ENCODE measurements at regions not wholly inside any gene's neighbourhood (a gene's known extent, or its start where the extent isn't known, plus 50 kb on each side); places are given as distances from the start of the nearest gene placed in this dataset.

GRCh38 chr15:47258521-47258920 lies 458.8 kb upstream of the SEMA6D start:
- H3K4me1 Mint-ChIP-seq: no peaks in the 10 kb centered on the region
- no peak overlapping the region for H3K4me3 Mint-ChIP-seq
- ChIA-PET CTCF (no interaction called here), POLR2A (no interaction called here)
- ATAC-seq (no peak), DNase-seq (ENCODE audit: low spot score) (no peak)
- no peaks in the 10 kb centered on the region for H3K27me3 Mint-ChIP-seq (ENCODE audit: low read depth)
- H3K36me3 Mint-ChIP-seq: peaks cover 6% of the 10 kb centered on the region; the same call in 1 of the 2 replicates
- H3K27ac Mint-ChIP-seq: no peak overlapping the region
- TF ChIP-seq NR1H2 (CRISPR knock-in tag; IDR thresholded peaks at IDR 0.05) (no peak), ZNF121 (CRISPR knock-in tag; IDR thresholded peaks at IDR 0.05) (no peak), STAT6 (CRISPR knock-in tag; conservative IDR thresholded peaks at IDR 0.05; ENCODE audit: low read depth) (no peak), ZNF423 (CRISPR knock-in tag; IDR thresholded peaks at IDR 0.05) (no peak), TEAD4 (CRISPR knock-in tag; IDR thresholded peaks at IDR 0.05) (no peak), PRDM15 (CRISPR knock-in tag; IDR thresholded peaks at IDR 0.05) (no peak), USF1 (CRISPR knock-in tag; IDR thresholded peaks at IDR 0.05) (no peak), ZNF396 (CRISPR knock-in tag; IDR thresholded peaks at IDR 0.05; ENCODE audit: borderline replicate concordance) (no peak), PREB (CRISPR knock-in tag; IDR thresholded peaks at IDR 0.05; ENCODE audit: borderline replicate concordance) (no peak), TEAD1 (CRISPR knock-in tag; IDR thresholded peaks at IDR 0.05) (no peak), ZNF317 (CRISPR knock-in tag; IDR thresholded peaks at IDR 0.05; ENCODE audit: borderline replicate concordance, low read depth) (no peak), CREB1 (CRISPR knock-in tag; IDR thresholded peaks at IDR 0.05) (no peak), ZNF512 (CRISPR knock-in tag; IDR thresholded peaks at IDR 0.05; ENCODE audit: borderline replicate concordance) (no peak), AFF4 (CRISPR knock-in tag; IDR thresholded peaks at IDR 0.05; ENCODE audit: borderline replicate concordance) (no peak), MXD4 (CRISPR knock-in tag; IDR thresholded peaks at IDR 0.05; ENCODE audit: borderline replicate concordance) (no peak)
- H3K9me3 Mint-ChIP-seq: peaks cover 23% of the 10 kb centered on the region

All from WTC11 (cell line).